PC-3 (cell line): ENCODE measurements at regions not wholly inside any gene's neighbourhood (a gene's known extent, or its start where the extent isn't known, plus 50 kb on each side); places are given as distances from the start of the nearest gene placed in this dataset.

Source experiments
- ATAC-seq: fragments of 200-7000 bp; cut with Tn5 transposase; 2 replicates; pipeline ENCODE4 v1.9.1; 2020; ENCODE audit warnings: mild to moderate bottlenecking, moderate library complexity
- BruUV-seq: library from RNA; stranded (reverse); fragments of 400-500 nt; replicated peaks from 2 replicates; lab custom pipeline; 2021; lab: Mats Ljungman, UMichigan
- CTCF ChIA-PET: fragments of 300-600 bp; sonication (Branson Sonifier 250); formaldehyde crosslinking; loops from one replicate; lab custom pipeline; 2022; ENCODE audit warnings: antibody characterized with exemption; lab: Charles Lee
- POLR2A ChIA-PET: fragments of 300-600 bp; sonication (Branson Sonifier 250); formaldehyde crosslinking; loops from one replicate; lab custom pipeline; 2022; ENCODE audit warnings: antibody characterized with exemption; ENCODE audit not compliant: unreplicated experiment; lab: Charles Lee
- DNase-seq: peaks from one replicate; pipeline ENCODE4 v3.0.0-alpha.2; 2015
- H2AFZ ChIP-seq: fragments of 300-600 bp; sonication (generic); 2 replicates; pipeline ENCODE4 v1.6.0; 2016; ENCODE audit warnings: antibody characterized with exemption, low read length
- H3F3A ChIP-seq: fragments of 300-600 bp; sonication (generic); one replicate; pipeline ENCODE4 v1.6.0; 2017; ENCODE audit warnings: antibody characterized with exemption, low read length, control low read depth, mild to moderate bottlenecking; ENCODE audit not compliant: unreplicated experiment
- H3K27ac ChIP-seq: fragments of 300-600 bp; sonication (generic); 2 replicates; pipeline ENCODE4 v1.5.1; 2016; ENCODE audit warnings: mild to moderate bottlenecking, low read length
- H3K27me3 ChIP-seq: fragments of 300-600 bp; sonication (generic); 2 replicates; pipeline ENCODE4 v1.6.1; 2016; ENCODE audit warnings: low read length, mixed read lengths
- H3K36me3 ChIP-seq: fragments of 300-600 bp; sonication (generic); 2 replicates; pipeline ENCODE4 v1.6.1; 2016; ENCODE audit warnings: low read depth, mixed run types, low read length, mixed read lengths
- H3K4me1 ChIP-seq: fragments of 300-600 bp; sonication (generic); 2 replicates; pipeline ENCODE4 v1.5.1; 2016; ENCODE audit warnings: low read length; ENCODE audit not compliant: insufficient read depth
- H3K4me2 ChIP-seq: fragments of 300-600 bp; sonication (generic); 2 replicates; pipeline ENCODE4 v1.6.0; 2016; ENCODE audit warnings: low read length
- H3K4me3 ChIP-seq: fragments of 300-600 bp; sonication (generic); 2 replicates; pipeline ENCODE4 v1.5.1; 2016; ENCODE audit warnings: mild to moderate bottlenecking, low read length, mixed read lengths
- H3K79me2 ChIP-seq: fragments of 300-600 bp; sonication (generic); 2 replicates; pipeline ENCODE4 v1.6.1; 2017; ENCODE audit warnings: low read length, mixed read lengths
- H3K9ac ChIP-seq: fragments of 300-600 bp; sonication (generic); 2 replicates; pipeline ENCODE4 v1.6.0; 2016; ENCODE audit warnings: mild to moderate bottlenecking, low read length
- H3K9me2 ChIP-seq: fragments of 300-600 bp; sonication (generic); replicated peaks from 2 replicates; pipeline ENCODE4 v1.6.1; 2016; ENCODE audit warnings: mixed run types, low read length, mixed read lengths
- H3K9me3 ChIP-seq: fragments of 300-600 bp; sonication (generic); 2 replicates; pipeline ENCODE4 v1.6.1; 2016; ENCODE audit warnings: low read length, mixed read lengths
- H4K20me1 ChIP-seq: fragments of 300-600 bp; sonication (generic); 2 replicates; pipeline ENCODE4 v1.6.1; 2016; ENCODE audit warnings: low read length, mixed read lengths
- CTCF ChIP-seq: fragments of 300-600 bp; sonication (generic); conservative IDR thresholded peaks from 2 replicates; pipeline ENCODE4 v1.5.1; 2017; ENCODE audit warnings: antibody characterized with exemption, low read depth, mild to moderate bottlenecking, low read length
- EZH2 ChIP-seq: fragments of 300-600 bp; sonication (generic); IDR thresholded peaks from one replicate; pipeline ENCODE4 v1.6.1; 2017; ENCODE audit warnings: antibody characterized with exemption, mild to moderate bottlenecking, low read length; ENCODE audit not compliant: unreplicated experiment
- EZH2phosphoT487 ChIP-seq: fragments of 300-600 bp; sonication (generic); IDR thresholded peaks from 2 replicates; pipeline ENCODE4 v1.6.1; 2018; ENCODE audit warnings: mild to moderate bottlenecking, antibody characterized with exemption, low read length, borderline replicate concordance
- intact Hi-C: fragments of 100-400 bp; cut with micrococcal nuclease; formaldehyde crosslinking; loops from 2 replicates; pipeline ENCODE4 v1.9.0; 2023

- peaks cover 15% of the 10 kb centered on the region; the same call in 1 of the 2 replicates for H3K27me3 ChIP-seq
- no peak for DNase-seq
- H4K20me1 ChIP-seq, result no peaks in the 10 kb centered on the region
- H3K9ac ChIP-seq, result no peak overlapping the region
- H3K9me3 ChIP-seq, result no peaks in the 10 kb centered on the region
- no TSS peak for BruUV-seq
- H2AFZ ChIP-seq, result no peak overlapping the region
- H3K79me2 ChIP-seq, result no peaks in the 10 kb centered on the region
- ChIA-PET POLR2A (no interaction called here), CTCF (no interaction called here)
- H3K4me3 ChIP-seq, result no peak overlapping the region
- H3K4me2 ChIP-seq, result no peak overlapping the region
- H3K9me2 ChIP-seq, result no peaks in the 10 kb centered on the region
- no peaks in the 10 kb centered on the region for H3K4me1 ChIP-seq
- intact Hi-C loops, result no loop called here
- TF ChIP-seq EZH2phosphoT487, result no peak
- no peak for TF ChIP-seq EZH2
- TF ChIP-seq CTCF, result no peak
- H3F3A ChIP-seq, result no peaks in the 10 kb centered on the region
- no peak overlapping the region for H3K27ac ChIP-seq
- ATAC-seq, result no peak
- no peaks in the 10 kb centered on the region for H3K36me3 ChIP-seq
Measured at GRCh38 chr7:145692237-145692950, 424.2 kb upstream of the CNTNAP2 start.

GRCh38 chr7:145691377-145691914 lies 425.2 kb upstream of the CNTNAP2 start:
- no peaks in the 10 kb centered on the region for H3K79me2 ChIP-seq
- H3K27ac ChIP-seq, result no peak overlapping the region
- H3K4me1 ChIP-seq, result no peaks in the 10 kb centered on the region
- no peak for ATAC-seq
- H4K20me1 ChIP-seq, result no peaks in the 10 kb centered on the region
- H3K27me3 ChIP-seq, result peaks cover 19% of the 10 kb centered on the region; the same call in 1 of the 2 replicates
- no peaks in the 10 kb centered on the region for H3K9me2 ChIP-seq
- no peak overlapping the region for H2AFZ ChIP-seq
- no peak overlapping the region for H3K4me2 ChIP-seq
- no peak for DNase-seq
- no peaks in the 10 kb centered on the region for H3K9me3 ChIP-seq
- ChIA-PET CTCF (no interaction called here), POLR2A (no interaction called here)
- TF ChIP-seq EZH2phosphoT487 (no peak), EZH2 (no peak), CTCF (no peak)
- no TSS peak for BruUV-seq
- no peaks in the 10 kb centered on the region for H3K36me3 ChIP-seq
- intact Hi-C loops, result no loop called here
- no peak overlapping the region for H3K4me3 ChIP-seq
- H3F3A ChIP-seq, result no peaks in the 10 kb centered on the region
- no peak overlapping the region for H3K9ac ChIP-seq

GRCh38 chr7:145681646-145682045 lies 435.0 kb upstream of the CNTNAP2 start:
- H3K27ac ChIP-seq, result no peak overlapping the region
- no peak overlapping the region for H3K9ac ChIP-seq
- TF ChIP-seq EZH2, result no peak
- H3K4me3 ChIP-seq, result no peak overlapping the region
- ChIA-PET CTCF (no interaction called here), POLR2A (no interaction called here)
- no peak overlapping the region for H3K4me2 ChIP-seq
- ATAC-seq (no peak), DNase-seq (no peak)
- H3K4me1 ChIP-seq, result no peaks in the 10 kb centered on the region
- H3K27me3 ChIP-seq, result peaks cover 10% of the 10 kb centered on the region; the same call in 1 of the 2 replicates
- H3K36me3 ChIP-seq, result no peaks in the 10 kb centered on the region
- H4K20me1 ChIP-seq, result no peaks in the 10 kb centered on the region
- H3K9me3 ChIP-seq, result no peaks in the 10 kb centered on the region
- BruUV-seq, result no TSS peak
- no peaks in the 10 kb centered on the region for H3K79me2 ChIP-seq
- no peaks in the 10 kb centered on the region for H3K9me2 ChIP-seq
- intact Hi-C loops, result no loop called here
- no peaks in the 10 kb centered on the region for H3F3A ChIP-seq
- H2AFZ ChIP-seq, result no peak overlapping the region
